Testis (tissue), 2 donors: ENCODE measurements at regions not wholly inside any gene's neighbourhood (a gene's known extent, or its start where the extent isn't known, plus 50 kb on each side); places are given as distances from the start of the nearest gene placed in this dataset.

Experiments
- DNase-seq: peaks from one replicate; pipeline ENCODE4 v3.0.0-alpha.2; 2019
- H3K27ac ChIP-seq, 2 donors: fragments of 200-600 bp; sonication (generic); one replicate each; pipeline ENCODE4 v1.5.1; 2019
- H3K27me3 ChIP-seq: fragments of 200-600 bp; sonication (generic); one replicate; pipeline ENCODE4 v1.5.1; 2019
- H3K36me3 ChIP-seq: fragments of 200-600 bp; sonication (generic); one replicate; pipeline ENCODE4 v1.5.1; 2017; ENCODE audit warnings: low read depth; ENCODE audit errors: missing control alignments
- H3K4me1 ChIP-seq: fragments of 200-600 bp; sonication (generic); one replicate; pipeline ENCODE4 v1.5.1; 2019
- H3K4me3 ChIP-seq, 2 donors: fragments of 200-600 bp; sonication (generic); one replicate each; pipeline ENCODE4 v1.5.1; 2017 to 2019
- H3K9me3 ChIP-seq: fragments of 200-600 bp; sonication (generic); one replicate; pipeline ENCODE4 v1.5.1; 2017
- CTCF ChIP-seq, 3 experiments: fragments of 450-650 bp in 2 of 3; fragments of 200-600 bp in 1 of 3; sonication (generic) in 1 of 3; IDR thresholded peaks; one replicate each; pipeline ENCODE4 v1.5.1; 2016 to 2019; ENCODE audit warnings: antibody characterized with exemption in 3 of 3, mild to moderate bottlenecking in 2 of 3, moderate library complexity in 1 of 3
- POLR2A ChIP-seq: fragments of 450-650 bp; IDR thresholded peaks from one replicate; pipeline ENCODE4 v1.6.1; 2017; ENCODE audit warnings: antibody characterized with exemption, mild to moderate bottlenecking, moderate library complexity
- WGBS, 2 donors: methylation state at CpG; one replicate each; pipeline ENCODE4 v1.1.5; 2018; 5-methylcytosine and 5-hydroxymethylcytosine counted together
- intact Hi-C: fragments of 100-400 bp; cut with DNase I; formaldehyde crosslinking; loops from one replicate; pipeline ENCODE4 v1.15.1; 2023; ENCODE audit warnings: low total_unique reads

- H3K4me3 ChIP-seq = no peak overlapping the region
- H3K27me3 ChIP-seq = no peaks in the 10 kb centered on the region
- intact Hi-C loops = no loop called here
- WGBS, 2 donors = 80 to 89% methylated on average over 1 of the region's 1 CpG
- H3K36me3 ChIP-seq = no peaks in the 10 kb centered on the region
- no peak overlapping the region for H3K27ac ChIP-seq
- no peaks in the 10 kb centered on the region for H3K9me3 ChIP-seq
- no peaks in the 10 kb centered on the region for H3K4me1 ChIP-seq
- no peak for TF ChIP-seq POLR2A
- no peak for TF ChIP-seq CTCF (IDR thresholded peaks at IDR 0.05)
- no peak for DNase-seq
These were observed 737.7 kb downstream of the FRK start for GRCh38 chr6:115323001-115323400.

GRCh38 chr6:115319823-115320222 lies 740.9 kb downstream of the FRK start:
- no peak for DNase-seq
- Histone ChIP-seq H3K9me3 (no peaks in the 10 kb centered on the region), H3K36me3 (no peaks in the 10 kb centered on the region), H3K27ac (no peak overlapping the region), H3K4me1 (no peaks in the 10 kb centered on the region), H3K27me3 (no peaks in the 10 kb centered on the region), H3K4me3 (no peak overlapping the region)
- intact Hi-C loops = no loop called here
- 92 to 95% methylated on average over 1 of the region's 1 CpG for WGBS, 2 donors
- TF ChIP-seq CTCF (IDR thresholded peaks at IDR 0.05) (no peak), POLR2A (no peak)

- Histone ChIP-seq H3K36me3 (no peaks in the 10 kb centered on the region), H3K27me3 (no peaks in the 10 kb centered on the region), H3K4me1 (no peaks in the 10 kb centered on the region), H3K27ac (no peak overlapping the region), H3K9me3 (no peaks in the 10 kb centered on the region), H3K4me3 (no peak overlapping the region)
- TF ChIP-seq CTCF (IDR thresholded peaks at IDR 0.05) = no peak
- TF ChIP-seq POLR2A = no peak
- WGBS, 2 donors = 89 to 95% methylated on average over 6 of the region's 6 CpGs
- DNase-seq = no peak
- intact Hi-C loops = no loop called here
These were observed 750.5 kb downstream of the FRK start for GRCh38 chr6:115310156-115310555.

GRCh38 chr6:115302731-115303130 lies 758.0 kb downstream of the FRK start:
- Histone ChIP-seq H3K4me1 (no peaks in the 10 kb centered on the region), H3K36me3 (no peaks in the 10 kb centered on the region), H3K27ac (no peak overlapping the region), H3K27me3 (no peaks in the 10 kb centered on the region), H3K9me3 (no peaks in the 10 kb centered on the region), H3K4me3 (no peak overlapping the region)
- no peak for DNase-seq
- WGBS, 2 donors = 41 to 64% methylated on average over 4 of the region's 4 CpGs
- intact Hi-C loops = no loop called here
- no peak for TF ChIP-seq CTCF (IDR thresholded peaks at IDR 0.05)
- no peak for TF ChIP-seq POLR2A

GRCh38 chr6:115287467-115287866 lies 773.2 kb downstream of the FRK start:
- no peak for DNase-seq
- no peak overlapping the region for H3K27ac ChIP-seq
- H3K27me3 ChIP-seq = no peaks in the 10 kb centered on the region
- no peak overlapping the region for H3K4me3 ChIP-seq
- no peaks in the 10 kb centered on the region for H3K4me1 ChIP-seq
- H3K36me3 ChIP-seq = no peaks in the 10 kb centered on the region
- 93 to 94% methylated on average over 4 of the region's 4 CpGs for WGBS, 2 donors
- TF ChIP-seq POLR2A (no peak), CTCF (IDR thresholded peaks at IDR 0.05) (no peak)
- intact Hi-C loops = no loop called here
- no peaks in the 10 kb centered on the region for H3K9me3 ChIP-seq
